NB4 (cell line): ENCODE measurements at regions not wholly inside any gene's neighbourhood (a gene's known extent, or its start where the extent isn't known, plus 50 kb on each side); places are given as distances from the start of the nearest gene placed in this dataset.

Experiments used
- CTCF ChIP-seq: IDR thresholded peaks from one replicate; pipeline ENCODE4 v1.5.1; 2012; ENCODE audit warnings: low read depth, low read length
- MYC ChIP-seq: IDR thresholded peaks from 2 replicates; pipeline ENCODE4 v1.6.1; 2011; ENCODE audit warnings: low read depth, low read length
- TF ChIP-seq, protein P1 (sequence below): IDR thresholded peaks from 2 replicates; pipeline ENCODE4 v1.6.1; 2011; ENCODE audit warnings: low read depth, low read length

- TF ChIP-seq CTCF (no peak), MYC (no peak)
- TF ChIP-seq, protein P1, sequence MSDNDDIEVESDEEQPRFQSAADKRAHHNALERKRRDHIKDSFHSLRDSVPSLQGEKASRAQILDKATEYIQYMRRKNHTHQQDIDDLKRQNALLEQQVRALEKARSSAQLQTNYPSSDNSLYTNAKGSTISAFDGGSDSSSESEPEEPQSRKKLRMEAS, result no peak
Measured at GRCh38 chr13:66154976-66155375, 1075.2 kb downstream of the PCDH9 start.
